ENCODE measurements at regions not wholly inside any gene's neighbourhood (a gene's known extent, or its start where the extent isn't known, plus 50 kb on each side); places are given as distances from the start of the nearest gene placed in this dataset.

DNA sequence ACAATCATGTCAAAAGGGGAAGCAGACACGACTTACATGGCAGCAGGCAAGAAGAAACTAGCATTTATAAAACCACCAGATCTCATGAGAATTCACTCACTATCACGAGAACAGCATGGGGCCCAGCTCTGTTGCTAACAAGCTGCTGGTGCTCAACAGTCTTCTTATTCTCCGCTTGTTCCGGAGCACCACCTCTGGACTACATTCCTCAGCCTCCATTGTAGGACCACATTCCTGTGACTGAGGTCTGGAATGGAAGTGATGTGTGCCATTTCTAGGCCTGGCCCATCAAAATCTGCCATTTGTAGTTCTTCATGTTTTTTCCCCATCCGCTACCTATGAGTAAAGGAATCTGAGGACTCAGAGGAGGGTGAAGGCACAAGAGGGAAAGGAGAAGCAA is 111.5 kb upstream of the PTCHD1 start:
- Histone ChIP-seq H3K9me3 (ENCODE audit: low read depth, low read length, poor library complexity, severe bottlenecking) (no peaks in the 10 kb centered on the region), H3K27me3 (replicated peaks; ENCODE audit: insufficient read depth, low read depth, low read length, poor library complexity) (no peaks in the 10 kb centered on the region), H3K36me3 (ENCODE audit: insufficient read depth, low read length, poor library complexity, severe bottlenecking) (no peaks in the 10 kb centered on the region), H3K27ac (ENCODE audit: low read depth, low read length, poor library complexity, severe bottlenecking) (no peak overlapping the region), H3K4me3 (ENCODE audit: low read depth, low read length, poor library complexity, severe bottlenecking) (no peak overlapping the region), H3K4me1 (ENCODE audit: insufficient read depth, low read length, poor library complexity, severe bottlenecking) (no peaks in the 10 kb centered on the region)
- DNase-seq (ENCODE audit: low spot score), result no peak
- BruUV-seq (replicated peaks), result no TSS peak
- no peak for TF ChIP-seq EZH2 (IDR thresholded peaks at IDR 0.05; ENCODE audit: borderline replicate concordance, low read depth, low read length, poor library complexity, severe bottlenecking)
- TF ChIP-seq, protein P1, sequence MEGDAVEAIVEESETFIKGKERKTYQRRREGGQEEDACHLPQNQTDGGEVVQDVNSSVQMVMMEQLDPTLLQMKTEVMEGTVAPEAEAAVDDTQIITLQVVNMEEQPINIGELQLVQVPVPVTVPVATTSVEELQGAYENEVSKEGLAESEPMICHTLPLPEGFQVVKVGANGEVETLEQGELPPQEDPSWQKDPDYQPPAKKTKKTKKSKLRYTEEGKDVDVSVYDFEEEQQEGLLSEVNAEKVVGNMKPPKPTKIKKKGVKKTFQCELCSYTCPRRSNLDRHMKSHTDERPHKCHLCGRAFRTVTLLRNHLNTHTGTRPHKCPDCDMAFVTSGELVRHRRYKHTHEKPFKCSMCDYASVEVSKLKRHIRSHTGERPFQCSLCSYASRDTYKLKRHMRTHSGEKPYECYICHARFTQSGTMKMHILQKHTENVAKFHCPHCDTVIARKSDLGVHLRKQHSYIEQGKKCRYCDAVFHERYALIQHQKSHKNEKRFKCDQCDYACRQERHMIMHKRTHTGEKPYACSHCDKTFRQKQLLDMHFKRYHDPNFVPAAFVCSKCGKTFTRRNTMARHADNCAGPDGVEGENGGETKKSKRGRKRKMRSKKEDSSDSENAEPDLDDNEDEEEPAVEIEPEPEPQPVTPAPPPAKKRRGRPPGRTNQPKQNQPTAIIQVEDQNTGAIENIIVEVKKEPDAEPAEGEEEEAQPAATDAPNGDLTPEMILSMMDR (conservative IDR thresholded peaks at IDR 0.05; ENCODE audit: low read depth, low read length), result no peak
- ChIA-PET POLR2A (ENCODE audit: low non-redundant PET) (no interaction called here), CTCF (no interaction called here)
- intact Hi-C loops (cut with micrococcal nuclease; ENCODE audit: unreplicated experiment), result no loop called here

DNA sequence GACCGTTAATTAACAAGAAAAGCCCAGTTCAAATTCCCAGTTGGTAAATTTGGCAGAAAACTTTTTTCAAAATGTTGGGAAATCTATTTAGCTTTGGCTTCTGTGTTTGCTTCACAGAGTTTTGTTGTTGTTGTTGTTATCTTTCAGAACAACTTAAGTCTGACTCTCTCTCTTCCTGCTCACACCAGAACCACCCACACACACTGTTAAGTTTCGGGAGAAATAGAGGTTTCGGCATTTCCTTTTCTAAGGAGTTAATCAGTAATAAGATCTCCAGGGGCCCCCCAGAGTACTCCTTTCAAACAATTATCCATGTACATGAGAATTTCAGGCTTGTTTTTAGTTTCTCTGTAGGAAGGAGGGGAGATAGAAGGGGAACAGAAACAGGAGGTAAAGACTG is 106.2 kb upstream of the PTCHD1 start:
- Histone ChIP-seq H3K9me3 (ENCODE audit: low read depth, low read length, poor library complexity, severe bottlenecking) (no peaks in the 10 kb centered on the region), H3K27ac (ENCODE audit: low read depth, low read length, poor library complexity, severe bottlenecking) (no peak overlapping the region), H3K4me3 (ENCODE audit: low read depth, low read length, poor library complexity, severe bottlenecking) (peak overlapping the region; percentile 3), H3K36me3 (ENCODE audit: insufficient read depth, low read length, poor library complexity, severe bottlenecking) (no peaks in the 10 kb centered on the region), H3K4me1 (ENCODE audit: insufficient read depth, low read length, poor library complexity, severe bottlenecking) (no peaks in the 10 kb centered on the region), H3K27me3 (replicated peaks; ENCODE audit: insufficient read depth, low read depth, low read length, poor library complexity) (no peaks in the 10 kb centered on the region)
- DNase-seq (ENCODE audit: low spot score), result peak; percentile 14
- ChIA-PET POLR2A (ENCODE audit: low non-redundant PET) (no interaction called here), CTCF (no interaction called here)
- intact Hi-C loops (cut with micrococcal nuclease; ENCODE audit: unreplicated experiment), result no loop called here
- TF ChIP-seq, protein P1 (conservative IDR thresholded peaks at IDR 0.05; ENCODE audit: low read depth, low read length), result no peak
- no peak for TF ChIP-seq EZH2 (IDR thresholded peaks at IDR 0.05; ENCODE audit: borderline replicate concordance, low read depth, low read length, poor library complexity, severe bottlenecking)
- no TSS peak for BruUV-seq (replicated peaks)

DNA sequence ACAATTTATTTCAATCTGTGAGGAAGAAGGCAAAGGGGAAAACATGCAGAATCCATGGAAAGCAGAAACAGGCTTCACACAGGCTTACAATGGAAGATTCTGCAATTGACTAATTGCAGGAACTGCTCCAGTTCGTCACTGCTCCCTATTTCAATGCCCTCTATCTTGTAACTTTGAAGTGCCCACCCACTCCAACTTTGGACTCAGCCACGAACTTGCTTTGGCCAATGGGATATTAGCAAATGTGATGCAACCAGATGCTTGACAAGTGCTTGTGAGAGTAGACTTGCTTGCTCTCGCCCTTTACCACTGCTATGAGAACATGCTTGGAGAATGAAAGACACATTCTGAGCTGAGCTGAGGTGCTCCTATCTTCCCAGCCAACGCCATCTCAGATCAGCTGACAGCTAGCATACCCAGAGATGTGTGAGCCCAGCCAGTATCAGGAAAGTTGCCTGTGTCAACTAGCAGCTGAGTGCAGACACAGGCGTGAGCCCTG is 105.7 kb upstream of the PTCHD1 start:
- peak; percentile 22 for DNase-seq (ENCODE audit: low spot score)

More for the DNA sequence above, 105.7 kb upstream of the PTCHD1 start:
- Histone ChIP-seq H3K9me3 (ENCODE audit: low read depth, low read length, poor library complexity, severe bottlenecking) (no peaks in the 10 kb centered on the region), H3K36me3 (ENCODE audit: insufficient read depth, low read length, poor library complexity, severe bottlenecking) (no peaks in the 10 kb centered on the region), H3K27me3 (replicated peaks; ENCODE audit: insufficient read depth, low read depth, low read length, poor library complexity) (no peaks in the 10 kb centered on the region), H3K4me3 (ENCODE audit: low read depth, low read length, poor library complexity, severe bottlenecking) (peak overlapping the region; percentile 3), H3K27ac (ENCODE audit: low read depth, low read length, poor library complexity, severe bottlenecking) (no peak overlapping the region), H3K4me1 (ENCODE audit: insufficient read depth, low read length, poor library complexity, severe bottlenecking) (no peaks in the 10 kb centered on the region)
- ChIA-PET CTCF (no interaction called here), POLR2A (ENCODE audit: low non-redundant PET) (interaction anchor here (0.5 kb wide), 1 partner anchor 310 kb away, joined by 4 read pairs; no protein-coding TSS in a partner anchor)
- intact Hi-C loops (cut with micrococcal nuclease; ENCODE audit: unreplicated experiment), result no loop called here
- TF ChIP-seq, protein P1 (conservative IDR thresholded peaks at IDR 0.05; ENCODE audit: low read depth, low read length), result no peak
- no peak for TF ChIP-seq EZH2 (IDR thresholded peaks at IDR 0.05; ENCODE audit: borderline replicate concordance, low read depth, low read length, poor library complexity, severe bottlenecking)
- no TSS peak for BruUV-seq (replicated peaks)
